Neuronal stem cell (in vitro differentiated cells): ENCODE measurements at regions not wholly inside any gene's neighbourhood (a gene's known extent, or its start where the extent isn't known, plus 50 kb on each side); places are given as distances from the start of the nearest gene placed in this dataset.

Experiments used
- DNase-seq: peaks from one replicate; pipeline ENCODE4 v3.0.0-alpha.2; 2013; ENCODE audit warnings: low spot score
- H2AFZ ChIP-seq: one replicate; pipeline ENCODE4 v1.6.1; 2013; ENCODE audit warnings: mild to moderate bottlenecking, low read length, inconsistent platforms
- H2AK5ac ChIP-seq: 2 replicates; pipeline ENCODE4 v1.6.1; 2013; ENCODE audit warnings: low read depth, mild to moderate bottlenecking, inconsistent platforms, low read length, moderate library complexity, mixed read lengths
- H2BK120ac ChIP-seq: 2 replicates; pipeline ENCODE4 v1.6.1; 2013; ENCODE audit warnings: low read depth, mild to moderate bottlenecking, inconsistent platforms, low read length, moderate library complexity, mixed read lengths
- H2BK12ac ChIP-seq: one replicate; pipeline ENCODE4 v1.6.1; 2013; ENCODE audit warnings: low read length, inconsistent platforms
- H2BK15ac ChIP-seq: 2 replicates; pipeline ENCODE4 v1.6.1; 2013; ENCODE audit warnings: mild to moderate bottlenecking, low read length, inconsistent platforms, mixed read lengths
- H2BK5ac ChIP-seq: one replicate; pipeline ENCODE4 v1.6.1; 2013; ENCODE audit warnings: inconsistent platforms, mild to moderate bottlenecking, low read length, moderate library complexity
- H3K14ac ChIP-seq: one replicate; pipeline ENCODE4 v1.6.1; 2013; ENCODE audit warnings: low read length, inconsistent platforms
- H3K18ac ChIP-seq: 2 replicates; pipeline ENCODE4 v1.6.1; 2013; ENCODE audit warnings: low read length, inconsistent platforms
- H3K23ac ChIP-seq: 2 replicates; pipeline ENCODE4 v1.6.1; 2013; ENCODE audit warnings: low read depth, mild to moderate bottlenecking, mixed read lengths, low read length, inconsistent platforms; ENCODE audit not compliant: poor library complexity
- H3K27ac ChIP-seq: replicated peaks from 3 replicates; pipeline ENCODE4 v1.5.1; 2013; ENCODE audit warnings: low read length, inconsistent platforms
- H3K27me3 ChIP-seq, 3 experiments: 2 replicates each; pipeline ENCODE4 v1.6.1; 2013; ENCODE audit warnings: low read length in 3 of 3, mild to moderate bottlenecking in 2 of 3, inconsistent platforms in 1 of 3, low read depth in 1 of 3, mixed read lengths in 1 of 3, moderate library complexity in 1 of 3; ENCODE audit not compliant: control insufficient read depth in 3 of 3, insufficient read depth in 3 of 3
- H3K36me3 ChIP-seq, 2 donors: replicated peaks in 1 of 2; 2 replicates each; pipeline ENCODE4 v1.6.1; 2013; ENCODE audit warnings: low read length in 2 of 2; ENCODE audit not compliant: control insufficient read depth in 2 of 2, insufficient read depth in 2 of 2
- H3K4ac ChIP-seq: 2 replicates; pipeline ENCODE4 v1.6.1; 2013; ENCODE audit warnings: inconsistent platforms, mild to moderate bottlenecking, low read length, moderate library complexity
- H3K4me1 ChIP-seq, 2 donors: 1 replicate in 1 of 2; 2 replicates in 1 of 2; pipeline ENCODE4 v1.6.1; 2013; ENCODE audit warnings: low read length in 2 of 2, low read depth in 1 of 2; ENCODE audit not compliant: control insufficient read depth in 2 of 2, insufficient read depth in 1 of 2
- H3K4me2 ChIP-seq: one replicate; pipeline ENCODE4 v1.6.1; 2013; ENCODE audit warnings: mild to moderate bottlenecking, low read length, inconsistent platforms; ENCODE audit not compliant: insufficient read depth, poor library complexity, severe bottlenecking
- H3K4me3 ChIP-seq, 2 donors: 2 replicates each; pipeline ENCODE4 v1.5.1; 2013; ENCODE audit warnings: low read length in 2 of 2, mild to moderate bottlenecking in 2 of 2, inconsistent platforms in 1 of 2, moderate library complexity in 1 of 2
- H3K79me1 ChIP-seq: one replicate; pipeline ENCODE4 v1.6.1; 2013; ENCODE audit warnings: low read depth, mild to moderate bottlenecking, inconsistent platforms, low read length, moderate library complexity
- H3K9ac ChIP-seq: one replicate; pipeline ENCODE4 v1.6.1; 2013; ENCODE audit warnings: mild to moderate bottlenecking, low read depth, low read length, inconsistent platforms; ENCODE audit not compliant: poor library complexity
- H3K9me3 ChIP-seq, 2 donors: replicated peaks in 1 of 2; 2 replicates each; pipeline versions ENCODE3 to v1.6.1; 2013; ENCODE audit warnings: low read length in 2 of 2, mild to moderate bottlenecking in 2 of 2, inconsistent platforms in 1 of 2, low read depth in 1 of 2, mixed read lengths in 1 of 2, moderate library complexity in 1 of 2; ENCODE audit not compliant: control insufficient read depth in 2 of 2, insufficient read depth in 1 of 2
- H4K8ac ChIP-seq: one replicate; pipeline ENCODE4 v1.6.1; 2013; ENCODE audit warnings: low read depth, mild to moderate bottlenecking, inconsistent platforms, low read length, moderate library complexity
- H4K91ac ChIP-seq: one replicate; pipeline ENCODE4 v1.6.1; 2013; ENCODE audit warnings: low read length, low read depth, mild to moderate bottlenecking, inconsistent platforms; ENCODE audit not compliant: poor library complexity
- WGBS, 2 donors: extraction: QIAGEN DNeasy Blood & Tissue Kit; methylation state at CpG; one replicate each; pipeline ENCODE4 v1.1.7; 2013; ENCODE audit warnings: missing lambda C conversion rate in 2 of 2, mixed read lengths in 1 of 2; ENCODE audit not compliant: insufficient read length in 2 of 2, insufficient replicate concordance in 1 of 2; ENCODE audit errors: extremely low coverage in 2 of 2; 5-methylcytosine and 5-hydroxymethylcytosine counted together

- no peak overlapping the region for H2BK15ac ChIP-seq
- no peaks in the 10 kb centered on the region for H3K79me1 ChIP-seq
- no CpG with 5 or more reads among the region's 3 CpGs for WGBS, 2 donors
- no peak overlapping the region for H4K91ac ChIP-seq
- peaks cover 0 to 68% (median 0%) of the 10 kb centered on the region in 3 experiments for H3K27me3 ChIP-seq
- no peak overlapping the region for H3K27ac ChIP-seq
- no peak overlapping the region for H2BK5ac ChIP-seq
- no peak overlapping the region for H2AFZ ChIP-seq
- H3K9ac ChIP-seq: no peak overlapping the region
- H3K36me3 ChIP-seq: no peaks in the 10 kb centered on the region
- H2BK120ac ChIP-seq: no peak overlapping the region
- no peak overlapping the region for H3K4ac ChIP-seq
- H4K8ac ChIP-seq: no peak overlapping the region
- H3K4me1 ChIP-seq: peaks cover 0 to 2% of the 10 kb centered on the region in 2 donors
- peak overlapping the region; percentile 2 for H3K14ac ChIP-seq
- DNase-seq: no peak
- H2AK5ac ChIP-seq: no peak overlapping the region
- no peak overlapping the region for H3K18ac ChIP-seq
- no peak overlapping the region for H2BK12ac ChIP-seq
- no peak overlapping the region for H3K4me2 ChIP-seq
- no peak overlapping the region for H3K4me3 ChIP-seq
- no peaks in the 10 kb centered on the region for H3K9me3 ChIP-seq
- no peak overlapping the region for H3K23ac ChIP-seq
Measured at GRCh38 chr7:25887266-25887665, 264.7 kb upstream of the NFE2L3 start.

GRCh38 chr7:25887795-25888559 lies 264.0 kb upstream of the NFE2L3 start:
- H2BK120ac ChIP-seq: no peak overlapping the region
- H4K91ac ChIP-seq: no peak overlapping the region
- H3K18ac ChIP-seq: no peak overlapping the region
- no peak overlapping the region for H3K4ac ChIP-seq
- no peaks in the 10 kb centered on the region for H3K36me3 ChIP-seq
- no peak overlapping the region for H2AK5ac ChIP-seq
- no peak overlapping the region for H3K4me2 ChIP-seq
- H3K27ac ChIP-seq: no peak overlapping the region
- no peak overlapping the region for H4K8ac ChIP-seq
- peaks cover 0 to 2% of the 10 kb centered on the region in 2 donors for H3K4me1 ChIP-seq
- H3K14ac ChIP-seq: no peak overlapping the region
- H2BK5ac ChIP-seq: no peak overlapping the region
- H3K9ac ChIP-seq: no peak overlapping the region
- H3K79me1 ChIP-seq: no peaks in the 10 kb centered on the region
- H2AFZ ChIP-seq: no peak overlapping the region
- no peak overlapping the region for H2BK12ac ChIP-seq
- no peaks in the 10 kb centered on the region for H3K9me3 ChIP-seq
- no peak overlapping the region for H3K23ac ChIP-seq
- H3K27me3 ChIP-seq: peaks cover 0 to 61% (median 0%) of the 10 kb centered on the region in 3 experiments
- no peak for DNase-seq
- H3K4me3 ChIP-seq: no peak overlapping the region
- no peak overlapping the region for H2BK15ac ChIP-seq
- WGBS, 2 donors: no CpG with 5 or more reads among the region's 2 CpGs

DNA sequence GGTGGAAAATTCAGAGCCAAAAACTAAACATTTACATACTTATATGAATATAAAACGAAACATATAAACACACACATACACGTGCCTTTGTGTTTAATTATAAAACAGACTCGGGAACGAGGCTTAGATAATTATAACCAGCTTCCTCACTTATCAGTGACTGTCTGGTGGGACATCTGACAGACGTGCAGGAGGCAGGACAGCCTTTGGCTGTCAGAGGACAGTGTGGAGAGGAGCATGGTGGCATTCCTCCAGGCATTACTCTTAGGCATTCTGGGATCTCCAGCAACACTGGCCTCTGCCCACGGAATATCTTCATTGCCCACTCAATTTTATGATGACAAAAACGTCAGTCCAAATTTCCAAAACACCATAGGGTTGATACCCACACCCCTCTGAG lies 262.2 kb upstream of the NFE2L3 start:
- no peaks in the 10 kb centered on the region for H3K9me3 ChIP-seq
- H4K8ac ChIP-seq: no peak overlapping the region
- H3K18ac ChIP-seq: no peak overlapping the region
- no peak overlapping the region for H2BK5ac ChIP-seq
- no peak overlapping the region for H2BK120ac ChIP-seq
- no peak overlapping the region for H3K4me3 ChIP-seq
- H3K27ac ChIP-seq: no peak overlapping the region
- no peak overlapping the region for H2AK5ac ChIP-seq
- H3K4me1 ChIP-seq: peaks cover 0 to 3% of the 10 kb centered on the region in 2 donors
- no peak overlapping the region for H3K23ac ChIP-seq
- H2AFZ ChIP-seq: no peak overlapping the region
- no peaks in the 10 kb centered on the region for H3K36me3 ChIP-seq
- H3K9ac ChIP-seq: no peak overlapping the region
- DNase-seq: no peak
- H3K27me3 ChIP-seq: peaks cover 0 to 61% (median 0%) of the 10 kb centered on the region in 3 experiments
- H3K79me1 ChIP-seq: no peaks in the 10 kb centered on the region
- no CpG with 5 or more reads among the region's 7 CpGs for WGBS, 2 donors
- H3K4me2 ChIP-seq: no peak overlapping the region
- H3K4ac ChIP-seq: no peak overlapping the region
- no peak overlapping the region for H3K14ac ChIP-seq
- H2BK12ac ChIP-seq: no peak overlapping the region
- H2BK15ac ChIP-seq: no peak overlapping the region
- no peak overlapping the region for H4K91ac ChIP-seq

DNA sequence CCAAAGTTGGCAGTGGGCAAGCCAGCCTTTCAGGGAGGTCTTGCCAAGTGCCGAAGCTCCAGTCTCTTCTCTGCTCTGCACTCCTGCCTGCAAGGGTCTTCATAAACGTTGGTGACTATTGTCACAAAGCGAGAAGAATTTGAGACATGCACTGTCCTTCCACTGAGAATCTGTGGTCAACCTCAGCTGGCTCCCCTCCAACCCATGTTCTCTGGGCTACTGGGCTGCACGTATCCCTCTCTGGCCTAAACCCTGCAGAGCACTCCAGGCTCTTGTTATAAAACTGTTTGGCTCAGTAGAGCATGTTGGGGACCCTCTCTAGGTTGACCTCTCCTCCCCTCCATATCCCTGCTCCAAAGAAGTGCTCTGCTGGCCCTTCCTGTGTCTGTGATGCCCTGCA lies 260.4 kb upstream of the NFE2L3 start:
- H3K36me3 ChIP-seq: no peaks in the 10 kb centered on the region
- no peak overlapping the region for H2BK15ac ChIP-seq
- H2AK5ac ChIP-seq: no peak overlapping the region
- H3K9me3 ChIP-seq: no peaks in the 10 kb centered on the region
- H2BK5ac ChIP-seq: no peak overlapping the region
- H2BK120ac ChIP-seq: no peak overlapping the region
- H3K4ac ChIP-seq: no peak overlapping the region
- H3K4me2 ChIP-seq: no peak overlapping the region
- no peak overlapping the region for H3K14ac ChIP-seq
- no peak for DNase-seq
- no peak overlapping the region for H3K23ac ChIP-seq
- no peaks in the 10 kb centered on the region for H3K79me1 ChIP-seq
- H3K4me1 ChIP-seq: peaks cover 0 to 7% of the 10 kb centered on the region in 2 donors
- no CpG with 5 or more reads among the region's 4 CpGs for WGBS, 2 donors
- H4K8ac ChIP-seq: no peak overlapping the region
- H3K27me3 ChIP-seq: peaks cover 0 to 62% (median 0%) of the 10 kb centered on the region in 3 experiments
- no peak overlapping the region for H3K27ac ChIP-seq
- no peak overlapping the region for H3K18ac ChIP-seq
- no peak overlapping the region for H3K9ac ChIP-seq
- H3K4me3 ChIP-seq: no peak overlapping the region
- no peak overlapping the region for H4K91ac ChIP-seq
- H2BK12ac ChIP-seq: no peak overlapping the region
- no peak overlapping the region for H2AFZ ChIP-seq
